Keratinocyte (primary cell): ENCODE measurements at regions not wholly inside any gene's neighbourhood (a gene's known extent, or its start where the extent isn't known, plus 50 kb on each side); places are given as distances from the start of the nearest gene placed in this dataset.

ENCODE experiments used
- DNase-seq: peaks from one replicate; pipeline ENCODE4 v3.0.0-alpha.2; 2011; ENCODE audit warnings: low read depth, missing footprints, low spot score
- FAIRE-seq: peaks from 2 replicates; lab custom pipeline; 2011; peaks lifted over from hg19 to GRCh38; lab: Jason Lieb, UNC
- H2AFZ ChIP-seq: 2 replicates; pipeline ENCODE4 v1.6.0; 2012; ENCODE audit warnings: low read length, control low read depth, inconsistent platforms; ENCODE audit not compliant: control insufficient read depth
- H3K27ac ChIP-seq: 2 replicates; pipeline ENCODE4 v1.5.1; 2011; ENCODE audit warnings: low read length; ENCODE audit not compliant: control insufficient read depth, insufficient read depth
- H3K27me3 ChIP-seq: 3 replicates; pipeline ENCODE4 v1.6.0; 2011; ENCODE audit warnings: low read length; ENCODE audit not compliant: control insufficient read depth, insufficient read depth; ENCODE audit errors: extremely low read depth
- H3K36me3 ChIP-seq, 2 experiments: 2 replicates in 1 of 2; 3 replicates in 1 of 2; pipeline ENCODE4 v1.5.1; 2011; ENCODE audit warnings: low read length in 2 of 2, mild to moderate bottlenecking in 1 of 2; ENCODE audit not compliant: control insufficient read depth in 2 of 2, insufficient read depth in 2 of 2; ENCODE audit errors: extremely low read depth in 1 of 2
- H3K4me1 ChIP-seq: 3 replicates; pipeline ENCODE4 v1.5.1; 2011; ENCODE audit warnings: low read length; ENCODE audit not compliant: control insufficient read depth, insufficient read depth; ENCODE audit errors: extremely low read depth
- H3K4me2 ChIP-seq: 3 replicates; pipeline ENCODE4 v1.6.0; 2011; ENCODE audit warnings: low read depth, low read length; ENCODE audit not compliant: control insufficient read depth, insufficient read depth; ENCODE audit errors: extremely low read depth
- H3K4me3 ChIP-seq, 3 experiments: fragments of 200-600 bp in 1 of 3; sonication (generic) in 1 of 3; 2 replicates in 2 of 3; 3 replicates in 1 of 3; pipeline ENCODE4 v1.5.1; 2011 to 2016; ENCODE audit warnings: low read length in 3 of 3, mild to moderate bottlenecking in 3 of 3, control low read depth in 2 of 3, inconsistent platforms in 1 of 3, low read depth in 1 of 3, mixed read lengths in 1 of 3, mixed run types in 1 of 3, moderate library complexity in 1 of 3; ENCODE audit not compliant: control insufficient read depth in 2 of 3, insufficient read depth in 2 of 3; ENCODE audit errors: extremely low read depth in 1 of 3
- H3K79me2 ChIP-seq: 2 replicates; pipeline ENCODE4 v1.6.0; 2012; ENCODE audit warnings: low read length; ENCODE audit not compliant: control insufficient read depth, insufficient read depth
- H3K9ac ChIP-seq: 3 replicates; pipeline ENCODE4 v1.6.0; 2011; ENCODE audit warnings: low read length; ENCODE audit not compliant: control insufficient read depth, insufficient read depth; ENCODE audit errors: extremely low read depth
- H3K9me1 ChIP-seq: 3 replicates; pipeline ENCODE4 v1.6.0; 2011; ENCODE audit warnings: low read length; ENCODE audit not compliant: control insufficient read depth, insufficient read depth; ENCODE audit errors: extremely low read depth
- H3K9me3 ChIP-seq: 2 replicates; pipeline ENCODE4 v1.5.1; 2012; ENCODE audit warnings: low read depth, low read length; ENCODE audit not compliant: control insufficient read depth
- H4K20me1 ChIP-seq: 3 replicates; pipeline ENCODE4 v1.6.0; 2011; ENCODE audit warnings: low read length; ENCODE audit not compliant: control insufficient read depth, insufficient read depth; ENCODE audit errors: extremely low read depth
- CTCF ChIP-seq, 3 experiments: IDR thresholded peaks in 1 of 3; conservative IDR thresholded peaks in 1 of 3; optimal IDR thresholded peaks in 1 of 3; 2 replicates in 2 of 3; 3 replicates in 1 of 3; pipeline versions ENCODE3 to v1.5.1; 2011; ENCODE audit warnings: low read length in 3 of 3, mild to moderate bottlenecking in 3 of 3, moderate library complexity in 2 of 3, control low read depth in 1 of 3, inconsistent platforms in 1 of 3; ENCODE audit not compliant: insufficient read depth in 2 of 3; ENCODE audit errors: extremely low read depth in 1 of 3
- EZH2 ChIP-seq: IDR thresholded peaks from one replicate; pipeline ENCODE4 v1.6.1; 2012; ENCODE audit warnings: inconsistent platforms, mild to moderate bottlenecking, low read length, moderate library complexity
- dilution Hi-C: fragments of 300-500 bp; cut with MboI; formaldehyde crosslinking; loops from one replicate; pipeline ENCODE4 v1.7.0; 2020; ENCODE audit warnings: low sequenced_read_pairs; ENCODE audit not compliant: extremely low pct_ligation_motif_present

DNA sequence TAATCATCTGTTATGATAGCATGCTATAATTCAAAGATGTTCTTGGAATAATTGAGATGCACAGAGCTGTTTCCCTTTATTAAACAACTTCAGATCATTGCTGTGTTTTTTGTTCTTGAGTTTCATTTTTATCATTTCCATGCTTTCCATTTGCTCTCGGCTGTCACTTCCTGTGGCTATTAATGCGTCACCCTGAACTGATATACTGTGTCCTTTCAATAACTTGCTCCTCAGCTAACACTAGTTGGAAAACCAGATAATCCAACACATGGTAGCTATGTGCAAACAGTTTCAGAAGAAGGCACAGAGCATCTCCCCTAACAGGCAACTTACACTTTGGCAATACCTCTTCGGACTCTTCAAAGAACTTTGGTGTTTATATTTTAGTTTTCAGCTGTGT, 376.0 kb downstream of the GBA3 start:
- no peak for FAIRE-seq
- H3K27ac ChIP-seq, result no peak overlapping the region
- dilution Hi-C loops, result no loop called here
- no peak overlapping the region for H3K4me2 ChIP-seq
- no peaks in the 10 kb centered on the region for H4K20me1 ChIP-seq
- H3K9me3 ChIP-seq, result no peaks in the 10 kb centered on the region
- no peak for DNase-seq
- H2AFZ ChIP-seq, result no peak overlapping the region
- no peaks in the 10 kb centered on the region for H3K9me1 ChIP-seq
- no peaks in the 10 kb centered on the region for H3K27me3 ChIP-seq
- H3K79me2 ChIP-seq, result no peaks in the 10 kb centered on the region
- no peaks in the 10 kb centered on the region for H3K36me3 ChIP-seq
- H3K4me1 ChIP-seq, result no peaks in the 10 kb centered on the region
- H3K4me3 ChIP-seq, result no peak overlapping the region
- no peak for TF ChIP-seq CTCF (optimal IDR thresholded peaks at IDR 0.05 in 1 of 3, IDR thresholded peaks at IDR 0.05 in 1 of 3, conservative IDR thresholded peaks at IDR 0.05 in 1 of 3; ENCODE audit: extremely low read depth in 1 of 3, insufficient read depth in 2 of 3, low read length in 3 of 3)
- TF ChIP-seq EZH2, result no peak
- no peak overlapping the region for H3K9ac ChIP-seq

GRCh38 chr4:23068287-23068686, 375.6 kb downstream of the GBA3 start:
- Histone ChIP-seq H3K9ac (no peak overlapping the region), H2AFZ (no peak overlapping the region), H3K4me3 (no peak overlapping the region), H3K4me2 (no peak overlapping the region), H4K20me1 (no peaks in the 10 kb centered on the region), H3K79me2 (no peaks in the 10 kb centered on the region), H3K4me1 (no peaks in the 10 kb centered on the region), H3K9me1 (no peaks in the 10 kb centered on the region), H3K27ac (no peak overlapping the region), H3K36me3 (no peaks in the 10 kb centered on the region), H3K9me3 (no peaks in the 10 kb centered on the region), H3K27me3 (no peaks in the 10 kb centered on the region)
- DNase-seq (no peak), FAIRE-seq (no peak)
- no peak for TF ChIP-seq CTCF (optimal IDR thresholded peaks at IDR 0.05 in 1 of 3, IDR thresholded peaks at IDR 0.05 in 1 of 3, conservative IDR thresholded peaks at IDR 0.05 in 1 of 3; ENCODE audit: extremely low read depth in 1 of 3, insufficient read depth in 2 of 3, low read length in 3 of 3)
- dilution Hi-C loops, result no loop called here
